Left lung (tissue), 4 donors: ENCODE measurements at regions not wholly inside any gene's neighbourhood (a gene's known extent, or its start where the extent isn't known, plus 50 kb on each side); places are given as distances from the start of the nearest gene placed in this dataset.

ENCODE experiments used
- ATAC-seq: fragments of 200-7000 bp; cut with Tn5 transposase; one replicate; pipeline ENCODE4 v1.9.1; 2020; ENCODE audit warnings: moderate library complexity
- DNase-seq, 4 donors: peaks; one replicate each; pipeline ENCODE4 v3.0.0-alpha.2; 2013 to 2020
- H3K27ac ChIP-seq, 2 donors: fragments of 200-600 bp; sonication (generic) in 1 of 2; one replicate each; pipeline versions ENCODE4 v1.5.0 to v1.8.0; 2020 to 2021
- H3K27me3 ChIP-seq, 2 donors: fragments of 200-600 bp; sonication (generic) in 1 of 2; one replicate each; pipeline versions ENCODE4 v1.5.0 to v1.8.0; 2020 to 2021
- H3K36me3 ChIP-seq, 2 donors: fragments of 200-600 bp; sonication (generic) in 1 of 2; one replicate each; pipeline versions ENCODE4 v1.5.0 to v1.8.0; 2020 to 2021
- H3K4me1 ChIP-seq, 2 donors: fragments of 200-600 bp; one replicate each; pipeline ENCODE4 v1.8.0; 2021
- H3K4me3 ChIP-seq, 2 donors: fragments of 200-600 bp; sonication (generic) in 1 of 2; one replicate each; pipeline versions ENCODE4 v1.5.0 to v1.8.0; 2020 to 2021; ENCODE audit warnings: mild to moderate bottlenecking in 1 of 2
- H3K9me3 ChIP-seq, 2 donors: fragments of 200-600 bp; sonication (generic) in 1 of 2; one replicate each; pipeline versions ENCODE4 v1.5.0 to v1.8.0; 2020 to 2021
- intact Hi-C, 2 donors: fragments of 100-400 bp; cut with DNase I; formaldehyde crosslinking; loops; one replicate each; pipeline versions ENCODE4 v1.11.2 to v1.14.2; 2022
- TF ChIP-seq, protein P1 (sequence below), 2 donors: fragments of 200-600 bp; sonication (generic) in 1 of 2; IDR thresholded peaks; one replicate each; pipeline versions ENCODE4 v1.5.0 to v1.8.0; 2021; ENCODE audit warnings: antibody characterized with exemption in 2 of 2
- donor health status: DM: no; HTN: yes; CAD: no.
- donor health status: DM: no; HTN: no; CAD: no.

DNA sequence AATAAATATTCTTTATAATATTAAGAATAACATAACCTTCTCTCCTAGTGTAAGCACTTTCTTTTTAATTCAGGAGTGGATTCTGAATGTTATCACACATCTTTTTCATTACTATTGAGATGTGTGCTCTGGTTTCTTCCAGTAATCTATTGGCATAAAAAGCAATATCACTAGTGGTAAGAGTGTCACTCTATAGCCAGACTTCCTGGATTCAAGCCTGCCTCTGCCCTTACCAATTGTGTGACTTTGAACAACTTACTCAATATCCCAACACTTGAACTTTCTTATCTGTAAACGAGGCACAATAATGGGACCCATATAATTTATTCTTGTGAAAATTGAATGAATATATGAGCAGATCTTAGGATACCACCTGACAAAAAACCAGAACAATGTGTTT lies 71.0 kb downstream of the SEM1 start:
- Histone ChIP-seq H3K27me3 (no peaks in the 10 kb centered on the region), H3K27ac (no peak overlapping the region), H3K9me3 (no peaks in the 10 kb centered on the region), H3K4me3 (no peak overlapping the region), H3K4me1 (no peaks in the 10 kb centered on the region), H3K36me3 (no peaks in the 10 kb centered on the region)
- no peak for DNase-seq
- TF ChIP-seq, protein P1, sequence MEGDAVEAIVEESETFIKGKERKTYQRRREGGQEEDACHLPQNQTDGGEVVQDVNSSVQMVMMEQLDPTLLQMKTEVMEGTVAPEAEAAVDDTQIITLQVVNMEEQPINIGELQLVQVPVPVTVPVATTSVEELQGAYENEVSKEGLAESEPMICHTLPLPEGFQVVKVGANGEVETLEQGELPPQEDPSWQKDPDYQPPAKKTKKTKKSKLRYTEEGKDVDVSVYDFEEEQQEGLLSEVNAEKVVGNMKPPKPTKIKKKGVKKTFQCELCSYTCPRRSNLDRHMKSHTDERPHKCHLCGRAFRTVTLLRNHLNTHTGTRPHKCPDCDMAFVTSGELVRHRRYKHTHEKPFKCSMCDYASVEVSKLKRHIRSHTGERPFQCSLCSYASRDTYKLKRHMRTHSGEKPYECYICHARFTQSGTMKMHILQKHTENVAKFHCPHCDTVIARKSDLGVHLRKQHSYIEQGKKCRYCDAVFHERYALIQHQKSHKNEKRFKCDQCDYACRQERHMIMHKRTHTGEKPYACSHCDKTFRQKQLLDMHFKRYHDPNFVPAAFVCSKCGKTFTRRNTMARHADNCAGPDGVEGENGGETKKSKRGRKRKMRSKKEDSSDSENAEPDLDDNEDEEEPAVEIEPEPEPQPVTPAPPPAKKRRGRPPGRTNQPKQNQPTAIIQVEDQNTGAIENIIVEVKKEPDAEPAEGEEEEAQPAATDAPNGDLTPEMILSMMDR (IDR thresholded peaks at IDR 0.05): no peak
- no peak for ATAC-seq
- intact Hi-C loops: no loop called here

DNA sequence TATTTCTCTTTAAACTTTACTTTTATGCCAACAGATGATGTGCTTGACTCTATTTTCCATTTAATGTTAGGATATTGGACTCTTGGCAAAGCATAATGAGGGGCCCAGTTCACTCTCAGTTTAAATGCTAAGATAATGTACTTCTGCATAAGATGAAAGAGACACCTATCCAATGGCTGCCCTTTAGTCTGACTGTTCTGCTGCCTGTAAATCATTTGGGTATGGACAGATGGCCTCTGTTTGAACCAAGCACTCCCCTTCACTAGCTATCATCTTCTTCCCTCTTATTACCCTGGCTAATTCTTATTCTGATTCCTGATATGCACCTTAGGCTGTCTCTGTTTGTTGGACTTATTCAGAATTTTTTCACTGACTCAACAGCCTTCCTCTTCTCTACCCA lies 72.1 kb downstream of the SEM1 start:
- H3K27me3 ChIP-seq: no peaks in the 10 kb centered on the region
- intact Hi-C loops: no loop called here
- no peak overlapping the region for H3K27ac ChIP-seq
- TF ChIP-seq, protein P1 (IDR thresholded peaks at IDR 0.05): no peak
- H3K4me1 ChIP-seq: no peaks in the 10 kb centered on the region
- H3K4me3 ChIP-seq: no peak overlapping the region
- DNase-seq (no peak), ATAC-seq (no peak)
- no peaks in the 10 kb centered on the region for H3K9me3 ChIP-seq
- H3K36me3 ChIP-seq: no peaks in the 10 kb centered on the region

DNA sequence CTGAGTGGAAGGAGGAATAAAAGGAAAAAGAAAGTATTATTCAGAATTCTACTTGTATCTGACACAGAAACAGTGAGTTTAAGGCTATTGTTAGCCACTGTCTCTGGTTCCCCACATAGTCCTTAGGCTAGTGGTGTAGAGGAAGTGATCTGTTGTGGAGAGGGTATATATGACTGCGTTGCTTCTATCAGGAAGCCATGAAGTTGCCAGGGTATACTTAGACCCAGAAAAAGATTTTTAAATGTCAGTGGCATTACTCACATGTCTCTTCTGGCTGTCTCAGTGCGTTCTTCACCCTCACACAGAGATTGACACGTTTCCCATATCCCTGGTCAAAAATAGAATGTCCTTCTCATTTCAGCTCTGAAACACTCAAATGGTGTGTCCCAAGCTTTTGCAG lies 72.7 kb downstream of the SEM1 start:
- Histone ChIP-seq H3K9me3 (no peaks in the 10 kb centered on the region), H3K27me3 (no peaks in the 10 kb centered on the region), H3K4me1 (no peaks in the 10 kb centered on the region), H3K27ac (no peak overlapping the region), H3K36me3 (no peaks in the 10 kb centered on the region), H3K4me3 (no peak overlapping the region)
- no peak for ATAC-seq
- DNase-seq: no peak
- intact Hi-C loops: no loop called here
- TF ChIP-seq, protein P1 (IDR thresholded peaks at IDR 0.05): no peak

DNA sequence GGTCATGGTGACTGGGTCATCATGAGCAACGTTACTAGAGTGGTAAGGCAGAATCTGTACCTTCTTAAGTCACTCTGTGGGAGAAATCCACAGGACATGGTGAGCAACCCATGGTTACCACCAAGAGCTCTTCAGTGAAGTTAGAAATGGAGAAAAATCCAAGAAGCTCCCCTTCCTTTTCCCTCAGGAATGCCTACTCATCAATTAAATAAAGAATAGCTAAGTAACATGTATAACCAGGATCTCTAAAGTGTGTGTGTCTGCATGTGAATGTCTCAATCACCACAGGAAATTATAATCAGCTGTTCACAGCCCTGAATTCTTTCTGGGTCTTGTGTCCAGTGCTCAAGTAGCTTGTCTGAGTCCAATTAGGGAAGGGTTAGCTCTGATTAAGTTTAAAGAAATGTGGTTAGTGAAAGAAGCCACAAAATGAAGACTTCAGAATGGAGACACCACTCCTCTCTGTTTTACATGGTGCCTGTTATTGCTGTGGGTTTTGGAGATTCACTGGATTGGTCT lies 73.2 kb downstream of the SEM1 start:
- Histone ChIP-seq H3K9me3 (no peaks in the 10 kb centered on the region), H3K4me3 (no peak overlapping the region), H3K27ac (no peak overlapping the region), H3K27me3 (no peaks in the 10 kb centered on the region), H3K36me3 (no peaks in the 10 kb centered on the region), H3K4me1 (no peaks in the 10 kb centered on the region)
- no peak for DNase-seq
- intact Hi-C loops: no loop called here
- TF ChIP-seq, protein P1 (IDR thresholded peaks at IDR 0.05): no peak
- ATAC-seq: no peak

DNA sequence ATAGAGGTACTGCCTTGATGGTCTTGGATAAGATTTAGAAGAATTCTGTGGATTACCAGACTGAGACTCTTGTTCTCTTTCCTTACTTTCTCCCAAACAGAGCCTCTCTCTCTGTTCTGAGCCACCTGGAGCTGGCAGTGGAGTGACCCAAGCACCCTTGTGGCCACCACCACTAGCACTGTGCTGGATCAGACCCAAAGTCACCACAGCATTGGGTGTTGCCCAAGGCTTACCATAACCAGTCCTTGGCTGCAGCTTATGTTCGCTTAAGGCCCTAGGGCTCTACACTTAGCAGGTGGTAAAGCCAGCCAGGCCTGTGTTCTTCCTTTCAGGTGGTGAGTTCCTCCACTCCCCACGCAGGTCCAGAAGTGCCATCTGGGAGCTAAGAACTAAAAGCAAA lies 79.8 kb downstream of the SEM1 start:
- intact Hi-C loops: no loop called here
- ATAC-seq (no peak), DNase-seq (no peak)
- TF ChIP-seq, protein P1 (IDR thresholded peaks at IDR 0.05): no peak
- no peaks in the 10 kb centered on the region for H3K36me3 ChIP-seq
- no peaks in the 10 kb centered on the region for H3K4me1 ChIP-seq
- H3K4me3 ChIP-seq: no peak overlapping the region
- H3K27me3 ChIP-seq: no peaks in the 10 kb centered on the region
- no peaks in the 10 kb centered on the region for H3K9me3 ChIP-seq
- no peak overlapping the region for H3K27ac ChIP-seq
